ENCODE measurements at regions not wholly inside any gene's neighbourhood (a gene's known extent, or its start where the extent isn't known, plus 50 kb on each side); places are given as distances from the start of the nearest gene placed in this dataset.

DNA sequence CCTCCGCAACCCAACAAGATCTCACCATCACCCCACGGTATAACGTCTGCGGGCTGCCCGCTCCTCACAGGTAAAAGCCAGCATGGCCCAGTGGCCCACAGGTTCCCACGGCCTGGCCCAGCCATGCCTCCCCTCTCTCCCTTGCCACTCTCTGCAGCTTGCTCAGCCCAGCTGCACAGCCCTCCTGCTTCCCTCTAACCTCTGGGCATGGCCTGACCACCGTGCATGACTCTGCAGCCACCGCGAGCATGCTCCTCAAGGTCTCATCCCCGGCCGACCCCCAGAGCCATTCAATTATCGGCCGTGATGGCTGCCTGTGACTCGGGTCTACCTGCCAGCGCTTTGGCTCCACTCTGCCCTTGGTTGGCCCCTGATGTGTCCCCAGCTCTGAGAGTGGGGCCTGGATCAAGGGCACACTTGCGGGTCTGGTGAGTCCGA lies 185.5 kb downstream of the CTTN start:
- TF ChIP-seq ETS1 (IDR thresholded peaks at IDR 0.05) (no peak), CTCF (conservative IDR thresholded peaks at IDR 0.05; ENCODE audit: low read depth in 2 of 2) (no peak), POLR2AphosphoS5 (IDR thresholded peaks at IDR 0.05; ENCODE audit: low read depth) (no peak)

Data from GM23338 (cell line).